ENCODE measurements at regions not wholly inside any gene's neighbourhood (a gene's known extent, or its start where the extent isn't known, plus 50 kb on each side); places are given as distances from the start of the nearest gene placed in this dataset.

- no peak overlapping the region for H3K4me3 ChIP-seq
- H3K9me3 ChIP-seq, result no peaks in the 10 kb centered on the region
- no peaks in the 10 kb centered on the region for H3K4me1 ChIP-seq
- TF ChIP-seq CTCF (IDR thresholded peaks at IDR 0.05), result no peak
- TF ChIP-seq POLR2A (IDR thresholded peaks at IDR 0.05), result no peak
- TF ChIP-seq POLR2AphosphoS5 (IDR thresholded peaks at IDR 0.05), result no peak
- no peaks in the 10 kb centered on the region for H3K27me3 ChIP-seq
- intact Hi-C loops (cut with DNase I; ENCODE audit: low total_unique reads), result no loop called here
- no peaks in the 10 kb centered on the region for H3K36me3 ChIP-seq
- DNase-seq (ENCODE audit: low spot score in 2 of 2), result no peak
- H3K27ac ChIP-seq, result no peak overlapping the region
Observed at GRCh38 chr12:130087222-130087621, 75.0 kb upstream of the FZD10 start.

- no peak for DNase-seq (ENCODE audit: low spot score in 2 of 2)
- H3K9me3 ChIP-seq, result no peaks in the 10 kb centered on the region
- intact Hi-C loops (cut with DNase I; ENCODE audit: low total_unique reads), result no loop called here
- no peak overlapping the region for H3K27ac ChIP-seq
- H3K36me3 ChIP-seq, result no peaks in the 10 kb centered on the region
- no peak for TF ChIP-seq CTCF (IDR thresholded peaks at IDR 0.05)
- TF ChIP-seq POLR2AphosphoS5 (IDR thresholded peaks at IDR 0.05), result no peak
- TF ChIP-seq POLR2A (IDR thresholded peaks at IDR 0.05), result no peak
- no peaks in the 10 kb centered on the region for H3K27me3 ChIP-seq
- no peaks in the 10 kb centered on the region for H3K4me1 ChIP-seq
- H3K4me3 ChIP-seq, result no peak overlapping the region
Observed at GRCh38 chr12:130088504-130088903, 73.8 kb upstream of the FZD10 start.

GRCh38 chr12:130090542-130090941 lies 71.7 kb upstream of the FZD10 start:
- Histone ChIP-seq H3K27me3 (no peaks in the 10 kb centered on the region), H3K36me3 (no peaks in the 10 kb centered on the region), H3K27ac (no peak overlapping the region), H3K4me1 (no peaks in the 10 kb centered on the region), H3K9me3 (no peaks in the 10 kb centered on the region), H3K4me3 (no peak overlapping the region)
- intact Hi-C loops (cut with DNase I; ENCODE audit: low total_unique reads), result no loop called here
- TF ChIP-seq POLR2A (IDR thresholded peaks at IDR 0.05) (no peak), CTCF (IDR thresholded peaks at IDR 0.05) (no peak), POLR2AphosphoS5 (IDR thresholded peaks at IDR 0.05) (no peak)
- no peak for DNase-seq (ENCODE audit: low spot score in 2 of 2)

- H3K36me3 ChIP-seq, result no peaks in the 10 kb centered on the region
- no peak overlapping the region for H3K27ac ChIP-seq
- H3K27me3 ChIP-seq, result no peaks in the 10 kb centered on the region
- H3K4me3 ChIP-seq, result no peak overlapping the region
- TF ChIP-seq CTCF (IDR thresholded peaks at IDR 0.05), result no peak
- no peak for TF ChIP-seq POLR2AphosphoS5 (IDR thresholded peaks at IDR 0.05)
- no peak for TF ChIP-seq POLR2A (IDR thresholded peaks at IDR 0.05)
- no peaks in the 10 kb centered on the region for H3K4me1 ChIP-seq
- DNase-seq (ENCODE audit: low spot score in 2 of 2), result no peak
- no peaks in the 10 kb centered on the region for H3K9me3 ChIP-seq
- intact Hi-C loops (cut with DNase I; ENCODE audit: low total_unique reads), result no loop called here
Observed at GRCh38 chr12:130093380-130093779, 68.9 kb upstream of the FZD10 start.

- Histone ChIP-seq H3K27ac (peak overlapping the region; percentile 46 to 48), H3K27me3 (no peaks in the 10 kb centered on the region)
Observed at GRCh38 chr12:130097342-130097741, 64.9 kb upstream of the FZD10 start.

More at GRCh38 chr12:130097342-130097741, 64.9 kb upstream of the FZD10 start:
- no peak for DNase-seq (ENCODE audit: low spot score in 2 of 2)
- no peak overlapping the region for H3K4me3 ChIP-seq
- TF ChIP-seq CTCF (IDR thresholded peaks at IDR 0.05) (no peak), POLR2AphosphoS5 (IDR thresholded peaks at IDR 0.05) (no peak), POLR2A (IDR thresholded peaks at IDR 0.05) (no peak)
- intact Hi-C loops (cut with DNase I; ENCODE audit: low total_unique reads), result no loop called here
- no peaks in the 10 kb centered on the region for H3K36me3 ChIP-seq
- H3K4me1 ChIP-seq, result no peaks in the 10 kb centered on the region
- no peaks in the 10 kb centered on the region for H3K9me3 ChIP-seq
